ENCODE measurements at regions not wholly inside any gene's neighbourhood (a gene's known extent, or its start where the extent isn't known, plus 50 kb on each side); places are given as distances from the start of the nearest gene placed in this dataset.

DNA sequence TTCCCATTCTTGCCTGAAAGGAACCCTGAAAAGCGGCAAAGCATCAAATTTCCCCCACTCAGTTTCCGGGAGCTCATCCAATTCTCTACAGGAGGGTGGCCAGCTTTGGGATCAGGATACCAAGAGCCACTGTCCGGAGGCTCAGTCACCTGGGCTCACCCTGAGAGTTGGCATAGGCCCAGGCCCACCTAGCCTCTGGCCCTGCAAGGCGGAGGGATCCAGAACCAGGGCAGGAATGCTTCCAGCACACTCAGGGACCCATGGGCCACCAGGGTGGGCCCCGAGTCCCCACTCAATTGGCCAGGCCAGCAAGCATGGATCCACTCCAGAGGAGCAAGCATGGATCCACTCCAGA, 432.9 kb upstream of the MYT1L start:
- H3K4me3 ChIP-seq (ENCODE audit: low read length) = no peak overlapping the region
- no peak for TF ChIP-seq CTCF (conservative IDR thresholded peaks at IDR 0.05; ENCODE audit: low read length)
- DNase-seq (ENCODE audit: low read depth) = no peak

DNA sequence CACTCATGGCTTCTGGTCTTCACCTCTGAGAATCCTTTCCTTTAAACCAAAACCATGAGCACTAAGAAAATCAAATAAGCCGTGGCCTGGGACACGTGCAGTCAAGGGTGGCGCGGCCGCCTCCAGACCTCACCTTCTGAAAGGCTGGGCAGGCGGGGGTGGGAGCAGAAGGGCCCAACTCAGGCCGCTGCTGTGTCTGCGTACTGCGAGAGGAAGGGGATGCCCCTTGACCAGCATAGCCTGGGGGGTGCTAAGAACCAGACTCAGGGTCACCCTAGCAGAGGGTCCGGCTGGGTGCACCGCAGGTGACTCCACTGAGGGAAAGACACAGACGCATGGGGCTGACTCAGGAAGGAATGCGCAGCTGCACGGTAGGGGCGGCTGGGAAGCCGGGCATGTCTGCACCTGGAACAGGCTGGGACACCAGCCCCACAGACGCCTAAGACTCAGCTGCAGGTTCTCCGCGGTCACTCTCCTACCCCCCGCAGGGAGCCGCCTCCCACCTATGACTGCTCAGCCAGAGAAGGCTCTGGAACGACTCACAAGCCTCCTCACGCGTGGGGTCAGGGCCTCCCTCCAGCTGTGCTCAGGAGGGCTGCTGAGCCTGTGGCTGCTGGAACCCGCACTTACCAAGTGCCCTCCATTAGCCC, 432.4 kb upstream of the MYT1L start:
- TF ChIP-seq CTCF (conservative IDR thresholded peaks at IDR 0.05; ENCODE audit: low read length) = no peak
- no peak for DNase-seq (ENCODE audit: low read depth)
- no peak overlapping the region for H3K4me3 ChIP-seq (ENCODE audit: low read length)

DNA sequence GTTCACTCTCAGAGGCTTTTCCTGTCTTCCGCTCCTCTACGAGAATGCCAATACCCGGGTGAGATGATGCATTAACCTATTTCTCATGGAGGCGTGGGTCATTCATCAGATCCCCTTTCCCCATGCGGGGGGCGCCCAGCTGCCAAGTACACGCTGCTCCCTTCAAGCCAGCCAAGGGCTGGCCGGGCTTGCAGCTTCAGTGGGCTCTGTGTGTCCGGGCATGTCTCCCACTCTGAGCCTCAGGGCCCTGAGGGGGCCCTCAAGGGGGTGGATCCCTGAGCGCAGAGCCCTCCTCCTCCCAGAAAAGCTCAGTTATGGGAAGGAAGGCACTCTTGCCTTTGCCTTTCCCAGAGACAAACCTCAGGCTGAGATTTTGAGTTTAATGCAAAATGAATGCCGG, 431.8 kb upstream of the MYT1L start:
- no peak for TF ChIP-seq CTCF (conservative IDR thresholded peaks at IDR 0.05; ENCODE audit: low read length)
- H3K4me3 ChIP-seq (ENCODE audit: low read length) = no peak overlapping the region
- no peak for DNase-seq (ENCODE audit: low read depth)

GRCh38 chr2:2762166-2762908, 431.3 kb upstream of the MYT1L start:
- H3K4me3 ChIP-seq (ENCODE audit: low read length) = no peak overlapping the region
- no peak for TF ChIP-seq CTCF (conservative IDR thresholded peaks at IDR 0.05; ENCODE audit: low read length)
- DNase-seq (ENCODE audit: low read depth) = no peak

DNA sequence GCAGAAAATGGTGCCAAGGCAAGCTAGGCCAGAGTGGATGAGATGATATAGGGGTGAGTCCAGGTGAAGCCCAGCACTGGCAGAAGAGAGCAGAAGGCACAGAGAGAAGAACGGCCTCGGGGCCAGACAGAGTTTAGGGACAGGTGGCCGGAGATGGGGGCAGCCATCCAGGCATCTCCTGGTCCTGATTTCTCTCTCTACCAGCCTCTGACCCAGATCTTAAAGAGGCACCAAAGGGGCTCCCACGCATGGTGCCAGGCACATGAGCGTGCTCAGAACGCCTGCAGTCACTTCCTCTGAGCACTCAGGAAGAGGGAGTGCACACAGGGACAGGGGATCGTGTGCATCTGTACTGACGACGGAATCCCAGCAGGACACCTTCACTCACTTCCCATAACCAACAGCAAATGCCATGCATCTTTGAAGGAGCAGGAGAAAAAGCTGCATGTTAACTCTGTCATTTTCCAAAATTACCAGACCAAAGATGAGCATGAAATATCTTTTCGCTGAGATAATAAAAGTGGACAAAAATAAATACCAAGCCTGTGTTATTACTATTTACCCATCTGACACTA, 427.8 kb upstream of the MYT1L start:
- H3K4me3 ChIP-seq (ENCODE audit: low read length) = no peak overlapping the region
- no peak for DNase-seq (ENCODE audit: low read depth)
- no peak for TF ChIP-seq CTCF (conservative IDR thresholded peaks at IDR 0.05; ENCODE audit: low read length)

DNA sequence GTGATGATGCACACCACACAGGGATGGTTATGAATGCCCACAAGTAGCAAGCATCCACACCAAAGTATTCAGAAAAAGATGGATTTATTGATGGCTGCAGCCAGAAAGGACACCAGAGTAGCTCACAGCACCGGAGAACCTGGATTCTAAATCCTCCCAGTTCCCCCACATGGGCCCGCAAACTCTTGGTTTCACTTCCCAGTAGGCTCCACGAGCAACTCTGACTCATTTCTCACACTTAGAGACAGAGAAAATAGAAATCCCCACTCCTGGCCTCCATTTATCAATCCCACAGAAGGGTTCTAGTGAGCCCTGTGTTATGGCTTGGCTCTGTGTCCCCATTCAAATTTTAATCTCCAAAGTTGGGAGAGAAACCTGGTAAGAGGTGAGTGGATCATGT, 426.7 kb upstream of the MYT1L start:
- no peak for DNase-seq (ENCODE audit: low read depth)
- no peak for TF ChIP-seq CTCF (conservative IDR thresholded peaks at IDR 0.05; ENCODE audit: low read length)

GRCh38 chr2:2756886-2757285, 425.8 kb upstream of the MYT1L start:
- H3K4me3 ChIP-seq (ENCODE audit: low read length) = no peak overlapping the region
- TF ChIP-seq CTCF (conservative IDR thresholded peaks at IDR 0.05; ENCODE audit: low read length) = no peak
- DNase-seq (ENCODE audit: low read depth) = no peak

More for the DNA sequence above, 426.7 kb upstream of the MYT1L start:
- H3K4me3 ChIP-seq (ENCODE audit: low read length) = no peak overlapping the region

Data from AG10803 (cell line).